ENCODE measurements at regions not wholly inside any gene's neighbourhood (a gene's known extent, or its start where the extent isn't known, plus 50 kb on each side); places are given as distances from the start of the nearest gene placed in this dataset.
A peak's percentile ranks its signal among the peaks of the same experiment; 100 is the strongest.

DNA sequence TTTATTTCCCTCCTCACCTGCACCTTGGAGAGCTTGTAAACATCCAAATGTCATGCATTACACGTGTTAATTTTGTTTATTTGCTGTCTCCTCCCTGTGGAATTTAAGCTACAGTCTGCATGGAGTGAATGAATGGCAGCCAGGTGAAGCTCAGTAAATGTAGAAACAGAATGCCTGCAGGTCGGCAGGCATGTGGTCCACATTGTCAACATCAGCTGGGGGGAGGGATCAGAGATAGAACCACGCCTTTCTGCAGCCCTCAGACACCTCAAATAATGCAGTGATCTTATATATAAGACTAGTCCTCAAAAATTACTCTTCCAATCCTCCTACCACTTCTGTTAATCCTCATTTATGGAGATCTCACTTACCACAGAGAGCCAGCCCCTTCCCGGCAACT, 131.2 kb upstream of the KIT start:
- Histone ChIP-seq H3K4me1 (ENCODE audit: control insufficient read depth in 1 of 2, extremely low read depth in 1 of 2, insufficient read depth in 2 of 2, low read length in 2 of 2) (no peaks in the 10 kb centered on the region), H3K27me3 (replicated peaks in 1 of 2; ENCODE audit: control insufficient read depth in 2 of 2, extremely low read depth in 1 of 2, insufficient read depth in 2 of 2, low read length in 1 of 2) (no peaks in the 10 kb centered on the region), H3K9me3 (no peaks in the 10 kb centered on the region), H3K4me3 (ENCODE audit: control insufficient read depth in 1 of 2, extremely low read depth in 1 of 2, low read length in 1 of 2) (no peak overlapping the region), H3K36me3 (ENCODE audit: control insufficient read depth in 2 of 2, extremely low read depth in 1 of 2, insufficient read depth in 1 of 2, low read length in 1 of 2) (no peaks in the 10 kb centered on the region), H3K27ac (ENCODE audit: low read length) (no peak overlapping the region)
- DNase-seq (no peak), ATAC-seq (replicated peaks in 1 of 4) (no peak)
- POLR2A ChIA-PET: no interaction called here
- Mint-ChIP-seq H3K4me1 (no peaks in the 10 kb centered on the region), H3K4me3 (no peak overlapping the region), H3K27me3 (peaks cover 0 to 1% of the 10 kb centered on the region in 2 donors), H3K27ac (no peak overlapping the region), H3K9me3 (no peaks in the 10 kb centered on the region), H3K36me3 (no peaks in the 10 kb centered on the region)
- 80% methylated on average over 1 of the region's 4 CpGs for WGBS (ENCODE audit: insufficient coverage)
- CTCF ChIA-PET: no interaction called here

DNA sequence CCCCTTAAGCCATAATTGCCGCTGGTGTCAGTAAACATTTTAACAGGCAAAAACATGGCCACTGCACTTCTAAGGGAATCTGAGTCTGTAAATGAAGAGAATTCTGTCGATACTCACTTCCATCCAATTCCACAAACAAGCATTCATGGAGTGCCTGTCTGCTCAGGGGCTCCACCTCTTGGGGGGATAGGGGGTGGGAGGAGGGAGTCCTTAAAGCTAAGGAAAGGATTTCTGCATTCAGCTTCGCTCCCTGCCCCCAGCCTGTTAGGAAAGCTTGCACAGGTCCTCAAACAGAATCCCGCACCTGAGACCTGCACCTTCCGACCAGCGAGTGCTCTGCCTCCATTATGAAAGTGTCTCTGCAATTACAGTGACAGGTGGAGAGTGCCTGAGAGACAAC, 130.2 kb upstream of the KIT start:
- H3K4me1 ChIP-seq (ENCODE audit: control insufficient read depth in 1 of 2, extremely low read depth in 1 of 2, insufficient read depth in 2 of 2, low read length in 2 of 2): no peaks in the 10 kb centered on the region
- DNase-seq (no peak), ATAC-seq (replicated peaks in 1 of 4) (no peak)
- WGBS (ENCODE audit: insufficient coverage): 92% methylated on average over 4 of the region's 6 CpGs
- no peak overlapping the region for H3K27ac ChIP-seq (ENCODE audit: low read length)
- H3K36me3 ChIP-seq (ENCODE audit: control insufficient read depth in 2 of 2, extremely low read depth in 1 of 2, insufficient read depth in 1 of 2, low read length in 1 of 2): no peaks in the 10 kb centered on the region
- no peak overlapping the region for H3K4me3 ChIP-seq (ENCODE audit: control insufficient read depth in 1 of 2, extremely low read depth in 1 of 2, low read length in 1 of 2)
- Mint-ChIP-seq H3K27ac (no peak overlapping the region), H3K4me1 (no peaks in the 10 kb centered on the region), H3K27me3 (peaks cover 0 to 1% of the 10 kb centered on the region in 2 donors), H3K36me3 (no peaks in the 10 kb centered on the region), H3K9me3 (no peaks in the 10 kb centered on the region), H3K4me3 (no peak overlapping the region)
- H3K9me3 ChIP-seq: no peaks in the 10 kb centered on the region
- no peaks in the 10 kb centered on the region for H3K27me3 ChIP-seq (replicated peaks in 1 of 2; ENCODE audit: control insufficient read depth in 2 of 2, extremely low read depth in 1 of 2, insufficient read depth in 2 of 2, low read length in 1 of 2)
- ChIA-PET CTCF (no interaction called here), POLR2A (no interaction called here)

DNA sequence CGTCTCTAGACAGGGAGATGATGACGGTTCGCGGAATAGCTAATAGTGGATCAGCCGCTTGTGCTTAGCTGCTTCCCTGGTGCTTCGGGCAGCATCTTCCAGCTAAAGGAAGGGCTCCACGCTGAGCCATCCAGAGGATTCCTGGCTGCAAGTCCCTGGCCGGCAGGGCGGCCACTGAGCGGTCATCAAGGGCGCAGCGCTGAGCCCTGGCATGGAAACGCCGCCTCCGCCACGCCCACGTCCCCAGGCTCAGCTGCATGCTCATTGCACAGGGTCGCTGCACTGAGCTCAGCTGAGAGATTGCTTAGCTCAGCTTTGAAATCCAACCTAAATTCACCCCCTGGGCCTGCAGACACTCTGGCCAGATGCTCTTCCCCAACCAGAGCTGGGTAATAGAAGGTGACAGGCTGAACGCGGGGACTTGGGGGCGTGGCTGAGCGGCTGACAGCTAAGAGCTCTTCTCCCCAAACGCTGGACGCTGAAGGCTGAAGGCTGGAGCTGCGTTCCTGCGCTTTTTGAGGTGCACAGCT, 118.2 kb upstream of the KIT start:
- H3K4me3 ChIP-seq (ENCODE audit: control insufficient read depth in 1 of 2, extremely low read depth in 1 of 2, low read length in 1 of 2): peak overlapping the region in 1 of 2 donors; percentile 29
- no peaks in the 10 kb centered on the region for H3K9me3 ChIP-seq
- Mint-ChIP-seq H3K27ac (no peak overlapping the region), H3K9me3 (no peaks in the 10 kb centered on the region), H3K4me3 (peak overlapping the region in 1 of 3 donors; percentile 54), H3K4me1 (peaks cover 0 to 4% (median 0%) of the 10 kb centered on the region in 3 donors), H3K27me3 (peaks cover 12 to 26% of the 10 kb centered on the region in 2 donors), H3K36me3 (no peaks in the 10 kb centered on the region)
- H3K27me3 ChIP-seq (replicated peaks in 1 of 2; ENCODE audit: control insufficient read depth in 2 of 2, extremely low read depth in 1 of 2, insufficient read depth in 2 of 2, low read length in 1 of 2): peaks cover 0 to 10% of the 10 kb centered on the region in 2 experiments
- ChIA-PET POLR2A (no interaction called here), CTCF (no interaction called here)
- no peaks in the 10 kb centered on the region for H3K36me3 ChIP-seq (ENCODE audit: control insufficient read depth in 2 of 2, extremely low read depth in 1 of 2, insufficient read depth in 1 of 2, low read length in 1 of 2)
- ATAC-seq (replicated peaks in 1 of 4) (peak in 1 of 4 experiments; percentile 24), DNase-seq (peak in 2 of 35 experiments; percentile 1 to 4)
- 12% methylated on average over 26 of the region's 26 CpGs for WGBS (ENCODE audit: insufficient coverage)
- peaks cover 0 to 4% of the 10 kb centered on the region in 2 experiments for H3K4me1 ChIP-seq (ENCODE audit: control insufficient read depth in 1 of 2, extremely low read depth in 1 of 2, insufficient read depth in 2 of 2, low read length in 2 of 2)
- no peak overlapping the region for H3K27ac ChIP-seq (ENCODE audit: low read length)

DNA sequence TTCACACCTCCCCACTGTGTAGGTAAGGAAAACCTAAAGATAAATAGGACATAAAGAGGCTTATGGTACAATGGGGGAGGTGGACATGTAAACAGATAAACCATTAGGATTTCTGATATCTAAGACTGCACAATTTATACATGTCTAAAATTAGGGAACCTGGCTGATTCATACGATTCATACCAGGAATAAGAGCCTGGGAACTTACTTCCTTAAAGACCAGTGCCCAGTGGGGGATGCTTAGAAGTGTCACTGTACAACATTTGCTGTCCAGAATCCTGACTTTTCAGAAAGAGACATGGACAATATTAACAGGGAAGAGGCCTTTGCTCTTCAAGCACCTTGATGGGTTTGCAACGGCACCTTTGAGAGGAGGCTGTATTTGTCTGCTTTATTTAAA, 116.8 kb upstream of the KIT start:
- ATAC-seq (replicated peaks in 1 of 4): no peak

DNA sequence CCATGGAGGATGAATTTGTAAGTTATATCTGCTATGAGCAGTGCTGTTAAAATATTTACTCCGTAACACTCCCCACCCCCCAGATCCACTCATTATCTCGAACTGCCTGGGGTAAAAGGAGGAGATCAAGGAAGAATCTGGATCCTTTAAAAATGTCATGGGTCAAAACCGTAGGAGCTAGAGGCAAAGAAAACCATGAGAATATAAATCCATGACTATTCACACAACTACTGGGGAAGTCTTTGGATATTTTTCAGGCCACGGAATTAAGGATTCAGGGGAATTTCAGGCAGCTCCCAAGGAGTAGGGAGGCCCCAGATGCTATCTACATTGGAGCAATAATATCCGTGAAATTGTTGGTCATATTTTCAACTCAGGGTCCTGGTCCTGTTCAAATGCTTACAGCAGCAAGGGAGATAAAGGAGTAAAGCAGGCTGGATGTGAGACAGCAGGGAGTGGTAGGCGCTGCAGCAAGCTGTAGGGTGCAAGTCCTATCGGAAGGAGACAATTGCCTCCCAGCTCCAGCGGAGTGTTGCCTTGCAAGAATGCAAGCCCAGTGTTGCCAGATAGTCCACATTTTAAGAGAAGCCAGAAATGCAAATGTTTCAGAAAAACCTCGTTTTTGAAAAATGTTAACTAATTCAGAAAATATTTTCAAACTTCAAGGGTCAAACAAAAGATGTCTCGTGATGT, 116.2 kb upstream of the KIT start:
- no peaks in the 10 kb centered on the region for H3K36me3 ChIP-seq (ENCODE audit: control insufficient read depth in 2 of 2, extremely low read depth in 1 of 2, insufficient read depth in 1 of 2, low read length in 1 of 2)
- Mint-ChIP-seq H3K27ac (no peak overlapping the region), H3K9me3 (no peaks in the 10 kb centered on the region), H3K27me3 (peaks cover 9 to 20% of the 10 kb centered on the region in 2 donors), H3K4me1 (peaks cover 0 to 4% (median 0%) of the 10 kb centered on the region in 3 donors), H3K36me3 (no peaks in the 10 kb centered on the region), H3K4me3 (no peak overlapping the region)
- CTCF ChIA-PET: no interaction called here
- DNase-seq (no peak), ATAC-seq (replicated peaks in 1 of 4) (no peak)
- POLR2A ChIA-PET: no interaction called here
- H3K4me3 ChIP-seq (ENCODE audit: control insufficient read depth in 1 of 2, extremely low read depth in 1 of 2, low read length in 1 of 2): no peak overlapping the region
- 93% methylated on average over 4 of the region's 10 CpGs for WGBS (ENCODE audit: insufficient coverage)
- no peaks in the 10 kb centered on the region for H3K9me3 ChIP-seq
- H3K4me1 ChIP-seq (ENCODE audit: control insufficient read depth in 1 of 2, extremely low read depth in 1 of 2, insufficient read depth in 2 of 2, low read length in 2 of 2): peaks cover 0 to 4% of the 10 kb centered on the region in 2 experiments
- H3K27ac ChIP-seq (ENCODE audit: low read length): no peak overlapping the region
- H3K27me3 ChIP-seq (replicated peaks in 1 of 2; ENCODE audit: control insufficient read depth in 2 of 2, extremely low read depth in 1 of 2, insufficient read depth in 2 of 2, low read length in 1 of 2): peaks cover 0 to 10% of the 10 kb centered on the region in 2 experiments

More for the DNA sequence above, 116.8 kb upstream of the KIT start:
- H3K9me3 Mint-ChIP-seq: no peaks in the 10 kb centered on the region
- H3K27ac Mint-ChIP-seq: no peak overlapping the region
- no peak for DNase-seq
- no peaks in the 10 kb centered on the region for H3K36me3 Mint-ChIP-seq
- Histone ChIP-seq H3K27ac (ENCODE audit: low read length) (no peak overlapping the region), H3K36me3 (ENCODE audit: control insufficient read depth in 2 of 2, extremely low read depth in 1 of 2, insufficient read depth in 1 of 2, low read length in 1 of 2) (no peaks in the 10 kb centered on the region), H3K4me3 (ENCODE audit: control insufficient read depth in 1 of 2, extremely low read depth in 1 of 2, low read length in 1 of 2) (no peak overlapping the region), H3K4me1 (ENCODE audit: control insufficient read depth in 1 of 2, extremely low read depth in 1 of 2, insufficient read depth in 2 of 2, low read length in 2 of 2) (peaks cover 0 to 4% of the 10 kb centered on the region in 2 experiments), H3K27me3 (replicated peaks in 1 of 2; ENCODE audit: control insufficient read depth in 2 of 2, extremely low read depth in 1 of 2, insufficient read depth in 2 of 2, low read length in 1 of 2) (peaks cover 0 to 10% of the 10 kb centered on the region in 2 experiments), H3K9me3 (no peaks in the 10 kb centered on the region)
- H3K4me3 Mint-ChIP-seq: no peak overlapping the region
- H3K27me3 Mint-ChIP-seq: peaks cover 9 to 21% of the 10 kb centered on the region in 2 donors
- POLR2A ChIA-PET: no interaction called here
- WGBS (ENCODE audit: insufficient coverage): 72% methylated on average over 2 of the region's 2 CpGs
- CTCF ChIA-PET: no interaction called here
- peaks cover 0 to 4% (median 0%) of the 10 kb centered on the region in 3 donors for H3K4me1 Mint-ChIP-seq

DNA sequence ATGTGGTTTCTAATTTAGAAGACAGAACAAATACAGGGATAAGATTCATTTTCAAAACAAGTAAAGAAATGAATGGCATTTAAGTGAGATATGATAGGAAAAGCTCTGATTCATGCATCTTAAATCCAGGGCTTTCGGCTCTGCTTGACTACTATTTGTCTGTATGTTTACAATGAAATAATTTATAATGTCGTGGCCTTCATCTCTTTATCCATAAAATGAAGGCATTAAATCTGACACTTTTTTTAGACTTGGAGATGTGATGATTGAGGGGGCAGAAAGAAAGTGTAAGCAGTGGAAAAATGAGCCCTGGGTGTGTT, 115.7 kb upstream of the KIT start:
- WGBS (ENCODE audit: insufficient coverage): no CpG with 5 or more reads among the region's 2 CpGs
- Histone ChIP-seq H3K4me1 (ENCODE audit: control insufficient read depth in 1 of 2, extremely low read depth in 1 of 2, insufficient read depth in 2 of 2, low read length in 2 of 2) (peaks cover 0 to 4% of the 10 kb centered on the region in 2 experiments), H3K36me3 (ENCODE audit: control insufficient read depth in 2 of 2, extremely low read depth in 1 of 2, insufficient read depth in 1 of 2, low read length in 1 of 2) (no peaks in the 10 kb centered on the region), H3K27ac (ENCODE audit: low read length) (no peak overlapping the region), H3K27me3 (replicated peaks in 1 of 2; ENCODE audit: control insufficient read depth in 2 of 2, extremely low read depth in 1 of 2, insufficient read depth in 2 of 2, low read length in 1 of 2) (peaks cover 0 to 10% of the 10 kb centered on the region in 2 experiments), H3K9me3 (no peaks in the 10 kb centered on the region), H3K4me3 (ENCODE audit: control insufficient read depth in 1 of 2, extremely low read depth in 1 of 2, low read length in 1 of 2) (no peak overlapping the region)
- H3K4me1 Mint-ChIP-seq: peaks cover 0 to 4% (median 0%) of the 10 kb centered on the region in 3 donors
- H3K9me3 Mint-ChIP-seq: no peaks in the 10 kb centered on the region
- ATAC-seq (replicated peaks in 1 of 4) (no peak), DNase-seq (no peak)
- no peak overlapping the region for H3K4me3 Mint-ChIP-seq
- H3K36me3 Mint-ChIP-seq: no peaks in the 10 kb centered on the region
- ChIA-PET CTCF (no interaction called here), POLR2A (no interaction called here)
- peaks cover 9 to 16% of the 10 kb centered on the region in 2 donors for H3K27me3 Mint-ChIP-seq
- no peak overlapping the region for H3K27ac Mint-ChIP-seq
